ENCODE measurements at regions not wholly inside any gene's neighbourhood (a gene's known extent, or its start where the extent isn't known, plus 50 kb on each side); places are given as distances from the start of the nearest gene placed in this dataset.

GRCh38 chr2:216799873-216800431 is 59.9 kb downstream of the TNP1 start:
- TF ChIP-seq CTCF (conservative IDR thresholded peaks at IDR 0.05; ENCODE audit: low read length) (no peak), EZH2phosphoT487 (IDR thresholded peaks at IDR 0.05; ENCODE audit: borderline replicate concordance, low read depth, low read length) (no peak)
